Keratinocyte (primary cell): ENCODE measurements at regions not wholly inside any gene's neighbourhood (a gene's known extent, or its start where the extent isn't known, plus 50 kb on each side); places are given as distances from the start of the nearest gene placed in this dataset.

Source experiments
- DNase-seq: peaks from one replicate; pipeline ENCODE4 v3.0.0-alpha.2; 2011; ENCODE audit warnings: low read depth, missing footprints, low spot score
- FAIRE-seq: peaks from 2 replicates; lab custom pipeline; 2011; peaks lifted over from hg19 to GRCh38; lab: Jason Lieb, UNC
- H2AFZ ChIP-seq: 2 replicates; pipeline ENCODE4 v1.6.0; 2012; ENCODE audit warnings: low read length, control low read depth, inconsistent platforms; ENCODE audit not compliant: control insufficient read depth
- H3K27ac ChIP-seq: 2 replicates; pipeline ENCODE4 v1.5.1; 2011; ENCODE audit warnings: low read length; ENCODE audit not compliant: control insufficient read depth, insufficient read depth
- H3K27me3 ChIP-seq: 3 replicates; pipeline ENCODE4 v1.6.0; 2011; ENCODE audit warnings: low read length; ENCODE audit not compliant: control insufficient read depth, insufficient read depth; ENCODE audit errors: extremely low read depth
- H3K36me3 ChIP-seq, 2 experiments: 2 replicates in 1 of 2; 3 replicates in 1 of 2; pipeline ENCODE4 v1.5.1; 2011; ENCODE audit warnings: low read length in 2 of 2, mild to moderate bottlenecking in 1 of 2; ENCODE audit not compliant: control insufficient read depth in 2 of 2, insufficient read depth in 2 of 2; ENCODE audit errors: extremely low read depth in 1 of 2
- H3K4me1 ChIP-seq: 3 replicates; pipeline ENCODE4 v1.5.1; 2011; ENCODE audit warnings: low read length; ENCODE audit not compliant: control insufficient read depth, insufficient read depth; ENCODE audit errors: extremely low read depth
- H3K4me2 ChIP-seq: 3 replicates; pipeline ENCODE4 v1.6.0; 2011; ENCODE audit warnings: low read depth, low read length; ENCODE audit not compliant: control insufficient read depth, insufficient read depth; ENCODE audit errors: extremely low read depth
- H3K4me3 ChIP-seq, 3 experiments: fragments of 200-600 bp in 1 of 3; sonication (generic) in 1 of 3; 2 replicates in 2 of 3; 3 replicates in 1 of 3; pipeline ENCODE4 v1.5.1; 2011 to 2016; ENCODE audit warnings: low read length in 3 of 3, mild to moderate bottlenecking in 3 of 3, control low read depth in 2 of 3, inconsistent platforms in 1 of 3, low read depth in 1 of 3, mixed read lengths in 1 of 3, mixed run types in 1 of 3, moderate library complexity in 1 of 3; ENCODE audit not compliant: control insufficient read depth in 2 of 3, insufficient read depth in 2 of 3; ENCODE audit errors: extremely low read depth in 1 of 3
- H3K79me2 ChIP-seq: 2 replicates; pipeline ENCODE4 v1.6.0; 2012; ENCODE audit warnings: low read length; ENCODE audit not compliant: control insufficient read depth, insufficient read depth
- H3K9ac ChIP-seq: 3 replicates; pipeline ENCODE4 v1.6.0; 2011; ENCODE audit warnings: low read length; ENCODE audit not compliant: control insufficient read depth, insufficient read depth; ENCODE audit errors: extremely low read depth
- H3K9me1 ChIP-seq: 3 replicates; pipeline ENCODE4 v1.6.0; 2011; ENCODE audit warnings: low read length; ENCODE audit not compliant: control insufficient read depth, insufficient read depth; ENCODE audit errors: extremely low read depth
- H3K9me3 ChIP-seq: 2 replicates; pipeline ENCODE4 v1.5.1; 2012; ENCODE audit warnings: low read depth, low read length; ENCODE audit not compliant: control insufficient read depth
- H4K20me1 ChIP-seq: 3 replicates; pipeline ENCODE4 v1.6.0; 2011; ENCODE audit warnings: low read length; ENCODE audit not compliant: control insufficient read depth, insufficient read depth; ENCODE audit errors: extremely low read depth
- CTCF ChIP-seq, 3 experiments: IDR thresholded peaks in 1 of 3; conservative IDR thresholded peaks in 1 of 3; optimal IDR thresholded peaks in 1 of 3; 2 replicates in 2 of 3; 3 replicates in 1 of 3; pipeline versions ENCODE3 to v1.5.1; 2011; ENCODE audit warnings: low read length in 3 of 3, mild to moderate bottlenecking in 3 of 3, moderate library complexity in 2 of 3, control low read depth in 1 of 3, inconsistent platforms in 1 of 3; ENCODE audit not compliant: insufficient read depth in 2 of 3; ENCODE audit errors: extremely low read depth in 1 of 3
- EZH2 ChIP-seq: IDR thresholded peaks from one replicate; pipeline ENCODE4 v1.6.1; 2012; ENCODE audit warnings: inconsistent platforms, mild to moderate bottlenecking, low read length, moderate library complexity
- dilution Hi-C: fragments of 300-500 bp; cut with MboI; formaldehyde crosslinking; loops from one replicate; pipeline ENCODE4 v1.7.0; 2020; ENCODE audit warnings: low sequenced_read_pairs; ENCODE audit not compliant: extremely low pct_ligation_motif_present

- H2AFZ ChIP-seq, result no peak overlapping the region
- no peaks in the 10 kb centered on the region for H3K9me1 ChIP-seq
- H3K4me1 ChIP-seq, result no peaks in the 10 kb centered on the region
- dilution Hi-C loops, result no loop called here
- H4K20me1 ChIP-seq, result no peaks in the 10 kb centered on the region
- H3K9me3 ChIP-seq, result no peaks in the 10 kb centered on the region
- H3K9ac ChIP-seq, result no peak overlapping the region
- TF ChIP-seq EZH2 (no peak), CTCF (optimal IDR thresholded peaks at IDR 0.05 in 1 of 3, IDR thresholded peaks at IDR 0.05 in 1 of 3, conservative IDR thresholded peaks at IDR 0.05 in 1 of 3; ENCODE audit: extremely low read depth in 1 of 3, insufficient read depth in 2 of 3, low read length in 3 of 3) (no peak)
- no peak overlapping the region for H3K27ac ChIP-seq
- H3K27me3 ChIP-seq, result no peaks in the 10 kb centered on the region
- H3K4me2 ChIP-seq, result no peak overlapping the region
- no peak for DNase-seq
- no peaks in the 10 kb centered on the region for H3K36me3 ChIP-seq
- no peak for FAIRE-seq
- no peak overlapping the region for H3K4me3 ChIP-seq
- H3K79me2 ChIP-seq, result no peaks in the 10 kb centered on the region
Observed at GRCh38 chr1:79262745-79263258, 256.3 kb upstream of the ADGRL4 start.

GRCh38 chr1:79259390-79260336, 253.1 kb upstream of the ADGRL4 start:
- dilution Hi-C loops, result no loop called here
- Histone ChIP-seq H3K9me1 (no peaks in the 10 kb centered on the region), H2AFZ (no peak overlapping the region), H4K20me1 (no peaks in the 10 kb centered on the region), H3K9me3 (no peaks in the 10 kb centered on the region), H3K4me1 (no peaks in the 10 kb centered on the region), H3K27me3 (no peaks in the 10 kb centered on the region), H3K4me3 (no peak overlapping the region), H3K9ac (no peak overlapping the region), H3K27ac (no peak overlapping the region), H3K4me2 (no peak overlapping the region), H3K79me2 (no peaks in the 10 kb centered on the region), H3K36me3 (no peaks in the 10 kb centered on the region)
- TF ChIP-seq CTCF (optimal IDR thresholded peaks at IDR 0.05 in 1 of 3, IDR thresholded peaks at IDR 0.05 in 1 of 3, conservative IDR thresholded peaks at IDR 0.05 in 1 of 3; ENCODE audit: extremely low read depth in 1 of 3, insufficient read depth in 2 of 3, low read length in 3 of 3), result peak in 2 of 3 experiments; percentile 25 to 40
- no peak for TF ChIP-seq EZH2
- DNase-seq (no peak), FAIRE-seq (no peak)
